GM21528 (cell line): ENCODE measurements at regions not wholly inside any gene's neighbourhood (a gene's known extent, or its start where the extent isn't known, plus 50 kb on each side); places are given as distances from the start of the nearest gene placed in this dataset.

Experiments used
- ATAC-seq: cut with Tn5 transposase; IDR thresholded peaks from one replicate; pipeline ENCODE4 v1.9.1; 2021; ENCODE audit warnings: mild to moderate bottlenecking, moderate library complexity; ENCODE audit not compliant: unreplicated experiment, low FRiP score

DNA sequence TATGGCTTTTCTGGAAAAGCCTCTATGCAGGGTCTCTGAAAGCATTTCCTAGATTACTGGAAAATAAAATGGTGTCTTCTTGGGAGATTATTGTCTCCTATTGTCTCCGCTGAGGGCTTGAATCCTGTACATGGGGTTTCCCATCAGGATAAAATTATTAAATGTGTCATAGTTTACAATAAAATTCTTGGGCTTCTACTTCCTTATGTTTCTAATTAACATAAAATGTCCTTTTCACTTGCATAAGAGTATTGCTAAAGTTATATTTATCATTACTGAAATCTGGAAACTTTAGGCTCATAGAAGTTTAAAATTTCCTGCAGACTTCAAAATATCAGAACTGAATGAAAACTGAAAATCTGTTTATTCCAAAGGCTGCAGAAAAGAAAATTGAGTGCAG is 595.5 kb upstream of the AGTR1 start:
- no peak for ATAC-seq

DNA sequence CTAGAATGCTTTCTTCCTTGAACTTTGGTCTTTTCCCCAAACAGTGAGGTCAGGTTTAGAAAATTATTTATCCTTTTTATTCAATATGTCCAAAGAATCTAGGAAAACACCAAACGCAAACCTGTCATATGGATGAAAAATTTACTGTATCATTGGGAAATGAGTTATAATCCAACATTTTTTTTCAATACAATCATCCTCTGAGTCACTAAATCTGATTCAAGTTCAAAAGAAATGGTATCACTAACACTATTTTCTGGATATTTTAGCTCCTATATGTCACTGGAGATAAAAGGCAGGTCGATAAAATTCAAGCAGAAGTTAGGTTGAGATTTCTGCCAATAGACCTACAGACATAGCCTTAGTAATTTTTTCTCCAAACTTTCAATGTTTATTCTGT is 591.6 kb upstream of the AGTR1 start:
- ATAC-seq, result no peak

DNA sequence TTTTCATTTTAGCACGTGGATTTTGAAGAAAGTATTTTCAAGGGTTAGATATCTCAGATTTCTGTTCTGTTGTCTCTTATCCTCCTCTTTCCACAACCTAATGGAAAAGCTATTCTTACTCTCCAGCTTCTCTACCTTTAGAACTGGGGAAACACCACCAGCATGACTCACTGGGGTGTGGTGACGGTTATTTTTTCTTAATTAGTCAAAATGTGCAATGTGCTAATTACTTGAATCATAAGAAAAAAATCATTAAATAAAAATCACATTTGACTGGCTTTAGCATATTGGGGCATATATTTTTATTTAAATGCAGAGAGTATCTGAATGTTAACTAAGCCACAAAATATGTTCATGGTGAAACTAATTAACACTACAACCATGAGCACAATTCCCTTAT is 570.7 kb upstream of the AGTR1 start:
- no peak for ATAC-seq

DNA sequence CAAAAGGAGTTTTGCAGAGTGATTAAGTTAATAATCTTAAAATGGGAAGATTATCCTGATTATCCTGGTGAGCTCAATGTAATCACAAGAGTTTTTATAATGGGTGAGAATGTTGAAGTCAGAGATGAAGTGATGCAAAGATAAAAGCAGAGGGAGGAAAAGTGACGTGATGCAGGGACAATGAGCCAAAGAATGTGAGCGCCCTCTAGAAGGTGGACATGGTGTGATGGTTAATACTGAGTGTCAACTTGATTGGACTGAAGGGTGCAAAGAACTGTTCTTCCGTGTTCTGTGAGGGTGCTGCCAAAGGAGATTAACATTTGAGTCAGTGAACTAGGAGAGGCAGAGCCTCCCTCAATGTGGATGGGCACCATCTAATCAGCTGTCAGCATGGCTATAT is 569.6 kb upstream of the AGTR1 start:
- no peak for ATAC-seq

DNA sequence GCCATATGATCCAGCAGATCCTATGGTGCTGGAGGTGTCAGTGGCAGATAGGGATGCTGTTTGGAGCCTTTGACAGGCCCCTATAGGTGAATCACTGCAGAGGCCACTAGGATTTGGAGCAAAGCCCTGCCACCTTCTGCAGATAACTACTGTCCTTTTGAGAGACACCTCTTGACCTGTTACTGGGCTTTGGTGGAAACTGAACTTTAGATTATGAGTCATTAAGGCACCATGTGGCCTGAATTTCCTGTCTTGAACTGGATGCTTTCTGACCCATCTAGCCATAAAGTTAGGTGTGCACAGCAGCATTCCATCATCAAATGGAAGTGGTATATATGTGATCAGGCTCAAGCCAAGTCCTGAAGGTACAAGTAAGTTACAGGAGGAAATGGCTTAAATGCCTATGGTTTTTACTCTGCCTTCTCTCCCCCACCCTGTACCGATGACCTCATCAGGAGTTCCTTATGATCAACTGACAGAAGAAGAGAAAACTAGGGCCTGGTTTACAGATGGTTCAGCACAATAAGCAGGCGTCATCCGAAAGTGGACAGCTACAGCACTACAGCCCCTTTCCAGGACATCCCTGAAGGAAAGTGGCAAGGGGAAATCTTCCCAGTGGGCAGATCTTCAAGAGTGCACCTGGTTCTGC is 565.6 kb upstream of the AGTR1 start:
- ATAC-seq, result no peak

DNA sequence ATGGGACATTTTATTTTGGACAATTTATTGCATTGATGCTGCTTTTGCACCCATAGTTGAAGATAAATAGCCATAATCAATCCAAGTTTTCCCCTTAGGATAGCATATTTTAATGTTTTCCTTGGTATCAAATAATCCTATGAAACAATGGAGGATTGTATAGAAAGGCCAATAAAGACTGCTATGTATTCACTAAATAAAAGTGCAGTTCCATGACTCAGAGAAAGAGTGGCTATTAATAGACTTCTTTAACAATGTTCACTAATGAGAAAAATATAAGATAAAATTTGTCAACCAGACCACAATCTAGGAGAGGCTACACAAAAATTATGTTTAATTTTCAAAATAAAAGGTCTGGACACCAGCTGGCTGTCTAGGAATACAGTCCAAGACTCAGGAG is 560.9 kb upstream of the AGTR1 start:
- ATAC-seq, result no peak

DNA sequence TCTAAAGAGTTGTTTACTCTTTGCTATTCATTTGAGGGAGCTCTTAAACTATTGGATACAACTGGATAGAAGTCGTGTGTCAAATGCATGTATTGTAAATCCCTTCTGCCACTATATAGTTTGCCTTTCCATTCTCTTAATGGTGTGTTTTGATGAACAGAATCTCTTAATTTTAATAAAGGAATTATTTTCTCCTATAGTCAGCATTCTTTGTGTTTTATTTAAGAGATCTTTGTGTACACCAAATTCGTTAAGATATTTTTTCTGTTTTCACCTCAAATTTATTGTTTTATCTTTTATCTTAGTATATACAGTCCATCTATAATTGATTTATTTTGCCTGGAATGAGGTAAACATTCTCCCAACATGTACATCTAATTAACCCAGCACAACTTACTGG is 551.5 kb upstream of the AGTR1 start:
- no peak for ATAC-seq

DNA sequence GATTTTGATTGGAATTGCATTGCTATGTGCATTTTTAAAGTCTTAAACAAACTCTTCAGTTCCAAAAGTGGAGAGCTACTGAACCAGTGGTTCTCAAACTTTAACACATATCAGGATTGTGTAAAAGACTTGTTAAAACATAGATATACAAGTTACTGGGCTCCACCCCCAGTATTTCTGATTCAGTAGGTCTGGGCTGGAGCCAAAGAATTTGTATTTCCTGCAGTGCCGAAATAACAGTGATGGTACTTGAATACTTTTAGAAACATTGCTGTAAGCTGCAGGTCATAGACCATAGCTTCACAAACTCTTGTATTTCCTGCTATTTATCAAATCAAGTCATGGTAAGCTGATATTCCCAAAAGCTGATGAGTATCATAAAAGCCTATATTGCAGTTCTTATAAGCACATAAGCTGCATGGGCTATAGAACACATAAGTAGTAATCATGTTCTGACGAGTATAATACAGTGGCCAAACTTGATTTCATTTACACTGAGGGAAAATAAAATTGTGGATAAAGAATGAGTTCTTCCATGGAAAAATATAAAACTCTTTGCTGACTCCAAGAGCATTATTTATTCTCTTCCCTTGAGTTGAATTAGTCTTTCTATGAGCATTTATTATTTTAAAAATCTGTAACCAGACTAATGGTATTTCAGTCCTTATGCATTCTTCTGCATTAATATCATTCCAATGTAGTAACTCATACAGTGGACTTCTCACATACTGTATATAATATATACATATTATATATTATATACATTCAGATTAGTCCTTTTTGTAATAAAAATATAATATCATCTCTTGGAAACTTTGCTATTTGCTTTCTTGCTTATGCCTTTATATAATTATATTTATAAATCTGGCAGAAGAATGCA is 550.5 kb upstream of the AGTR1 start:
- ATAC-seq, result no peak

DNA sequence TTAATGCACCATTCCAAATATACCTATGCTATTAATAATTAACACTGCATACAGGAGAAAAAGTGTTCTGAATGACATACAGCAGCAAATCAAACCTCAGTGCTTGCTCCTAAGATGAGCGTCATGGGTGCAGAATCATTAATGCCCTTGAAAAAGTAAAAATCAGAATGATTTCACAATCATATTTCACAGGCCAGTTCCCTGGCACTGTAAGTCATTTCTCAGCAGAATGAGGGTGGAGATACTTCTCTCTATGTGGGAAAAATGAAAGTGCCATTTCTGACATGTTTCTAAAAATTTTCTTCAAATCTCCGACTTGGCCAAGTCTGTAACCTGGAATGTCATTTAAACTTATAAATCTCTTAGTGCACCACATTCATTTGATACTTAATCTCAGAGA is 549.8 kb upstream of the AGTR1 start:
- ATAC-seq, result no peak

DNA sequence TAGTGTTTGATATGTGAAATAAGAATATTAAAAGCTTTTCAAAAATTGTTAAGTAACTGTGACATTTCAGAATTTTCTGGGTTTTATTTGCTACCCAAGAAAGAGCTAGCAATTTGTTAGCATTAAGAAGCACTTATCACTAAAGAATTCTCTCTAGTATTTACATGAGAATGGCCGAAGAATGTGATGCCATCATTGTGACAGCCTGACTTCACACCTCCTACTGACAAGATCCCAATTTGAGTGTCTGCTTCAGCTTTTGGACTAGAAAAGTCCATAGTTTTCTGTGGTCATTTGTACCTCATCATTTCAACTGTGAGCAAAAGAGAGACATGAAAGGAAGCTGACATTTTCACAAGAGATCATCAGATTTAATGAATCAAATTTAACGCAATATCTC is 548.1 kb upstream of the AGTR1 start:
- no peak for ATAC-seq

DNA sequence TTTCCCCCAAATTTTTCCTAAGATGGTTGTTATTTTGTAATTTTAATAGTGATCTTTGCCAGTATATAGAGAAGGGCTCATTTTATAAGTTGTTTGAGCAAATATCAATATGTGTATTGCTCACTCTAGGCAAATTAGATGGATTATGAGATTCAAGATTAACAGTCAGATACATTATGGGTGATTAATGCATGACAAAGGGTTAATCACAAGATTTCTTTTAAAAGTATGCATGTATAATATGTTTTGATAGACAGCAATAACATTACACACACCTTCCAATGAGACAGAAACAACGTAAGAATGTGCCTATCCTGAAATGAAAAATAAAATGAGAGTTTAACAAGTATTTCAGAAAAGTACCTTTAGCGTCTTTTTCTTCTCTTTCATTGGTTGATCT is 547.6 kb upstream of the AGTR1 start:
- no peak for ATAC-seq

DNA sequence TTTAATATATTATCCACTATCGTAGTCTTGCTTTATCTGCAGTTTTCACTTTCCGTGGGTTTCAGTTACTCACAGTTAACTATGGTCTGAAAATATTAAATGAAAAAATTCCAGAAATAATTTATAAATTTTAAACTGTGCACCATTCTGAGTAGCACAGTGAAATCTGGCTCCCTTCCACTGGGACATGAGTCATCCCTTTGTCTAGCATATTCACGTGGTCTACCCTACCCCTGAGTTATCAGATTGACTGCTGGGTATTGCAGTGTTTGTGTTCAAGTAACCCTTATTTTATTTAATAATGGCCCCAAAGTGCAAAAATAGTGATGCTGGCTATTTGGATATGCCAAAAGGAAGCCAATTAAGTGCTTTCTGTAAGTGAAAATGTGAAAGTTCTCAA is 539.5 kb upstream of the AGTR1 start:
- ATAC-seq, result no peak

DNA sequence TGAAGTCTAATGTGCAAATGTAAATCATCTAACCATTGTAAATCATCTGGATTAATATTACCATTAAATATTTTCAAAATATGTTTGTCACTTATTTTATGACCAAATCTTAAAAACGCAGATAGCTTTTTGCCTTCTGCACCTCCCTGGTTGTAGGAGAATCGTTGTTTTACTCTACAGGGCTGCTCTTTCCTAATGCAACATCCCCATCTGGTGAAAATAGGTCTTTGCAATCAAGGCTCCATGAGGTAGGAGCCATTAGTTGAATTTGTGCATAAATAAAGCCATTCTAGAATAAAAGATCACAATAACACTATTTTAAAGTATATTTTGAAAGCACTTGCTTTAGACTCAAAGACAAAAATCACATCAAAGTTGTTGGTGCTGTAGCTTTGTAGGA is 535.6 kb upstream of the AGTR1 start:
- ATAC-seq, result no peak

DNA sequence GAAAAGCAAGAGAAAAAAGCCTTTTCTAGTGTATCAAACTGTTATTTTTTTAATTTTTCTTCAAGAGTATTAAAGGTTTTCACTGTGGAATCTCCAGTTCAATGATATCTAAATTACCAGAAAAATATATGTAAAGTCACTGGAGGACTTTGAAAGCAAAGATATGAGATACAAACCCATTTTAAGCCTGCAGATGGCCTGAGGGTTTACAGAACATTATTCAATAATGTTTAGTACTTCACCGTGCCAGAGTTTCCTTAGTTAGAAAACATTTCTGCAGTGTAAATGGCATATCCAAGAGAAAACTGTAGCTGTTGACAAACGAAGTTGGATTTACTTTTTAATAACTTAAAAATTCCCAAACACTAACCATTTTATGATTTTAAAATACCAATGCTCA is 529.4 kb upstream of the AGTR1 start:
- no peak for ATAC-seq

DNA sequence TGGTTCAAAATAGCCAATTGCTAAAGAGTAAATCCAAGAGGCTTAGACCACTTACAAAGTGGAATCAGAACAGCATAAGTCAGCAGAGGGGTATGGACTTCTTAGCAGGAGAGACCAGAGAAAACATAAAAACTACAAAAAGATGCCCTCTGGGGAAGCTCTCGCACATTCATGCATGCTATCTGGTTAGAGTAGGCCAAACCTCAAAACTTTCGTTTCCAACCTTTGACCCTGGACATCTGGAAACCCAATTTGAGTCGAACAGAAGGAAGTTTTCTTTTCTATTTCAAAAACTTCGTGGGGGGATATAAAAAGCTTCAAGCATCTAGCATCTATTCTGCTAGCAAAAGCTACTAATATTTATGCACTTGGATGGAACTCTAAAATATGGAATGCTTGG is 523.9 kb upstream of the AGTR1 start:
- ATAC-seq, result no peak

DNA sequence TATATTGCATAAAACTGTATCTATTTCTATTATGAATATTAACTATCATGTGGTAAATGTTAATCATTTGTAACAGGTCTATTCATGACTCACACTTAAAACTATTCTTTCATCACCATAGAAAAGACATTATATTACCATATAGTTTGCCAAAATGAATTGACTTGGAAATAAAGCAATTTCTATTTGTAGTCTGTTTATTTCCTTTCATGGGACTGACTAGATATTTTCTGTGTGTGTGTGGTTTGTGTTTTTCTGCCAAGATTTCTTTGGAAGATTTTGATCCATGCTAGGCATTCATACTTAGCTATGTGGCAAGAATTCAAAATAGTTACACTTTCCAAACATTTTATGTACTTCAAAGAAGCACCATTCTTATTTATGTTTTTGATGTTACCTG is 522.5 kb upstream of the AGTR1 start:
- no peak for ATAC-seq

DNA sequence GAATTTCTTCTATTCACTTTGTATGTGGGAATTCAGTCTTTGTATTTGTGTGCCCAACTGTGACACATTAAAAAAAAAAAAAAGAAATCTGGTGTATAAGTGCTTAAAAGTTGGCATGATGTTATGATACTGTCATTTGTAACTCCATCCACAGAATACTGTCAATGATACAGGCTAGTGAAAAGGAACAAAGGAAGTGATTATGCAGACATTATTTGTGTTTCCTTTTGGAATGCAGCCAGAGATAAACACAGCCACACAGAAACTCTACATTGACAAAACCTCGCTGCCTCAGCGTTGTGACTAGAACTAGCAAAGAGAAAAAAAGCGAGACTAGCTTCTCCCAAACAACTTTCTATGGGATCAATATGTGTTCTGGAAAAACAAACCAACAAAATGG is 519.2 kb upstream of the AGTR1 start:
- ATAC-seq, result no peak

DNA sequence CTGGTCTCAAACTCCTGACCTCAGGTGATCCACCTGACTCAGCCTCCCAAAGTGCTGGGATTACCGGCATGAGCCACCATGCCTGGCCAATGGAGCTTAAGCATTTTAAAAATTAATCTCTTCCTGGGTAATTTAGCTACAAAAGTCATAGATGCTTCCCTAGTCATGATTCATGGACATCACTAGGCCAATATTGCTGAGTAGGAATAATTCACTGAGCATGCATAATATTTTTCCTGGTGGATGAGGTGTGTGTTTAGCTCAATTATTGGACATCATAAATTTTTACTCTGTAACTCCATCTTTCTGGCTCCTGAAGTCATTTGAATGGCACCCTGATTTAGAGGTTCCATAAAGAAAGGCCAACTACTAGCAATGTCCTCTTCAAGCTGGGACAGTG is 512.9 kb upstream of the AGTR1 start:
- no peak for ATAC-seq

DNA sequence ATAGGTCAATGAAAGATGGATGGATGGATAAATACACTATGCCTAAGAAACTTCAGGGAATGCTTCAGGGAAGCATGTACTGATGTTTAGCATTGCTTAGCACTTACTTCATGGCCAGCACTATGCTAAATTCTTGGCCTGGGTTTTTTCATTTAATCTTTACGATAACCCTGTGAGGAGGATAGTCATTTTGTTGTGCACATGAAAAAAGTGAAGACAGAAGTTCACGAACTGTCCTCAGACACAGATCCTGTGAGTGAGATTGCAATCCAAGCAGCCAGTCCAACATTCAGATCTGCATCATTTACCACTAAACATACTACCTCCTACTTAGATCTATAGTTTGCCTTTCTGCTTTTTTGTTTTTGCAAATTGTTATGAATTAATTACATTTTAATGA is 510.8 kb upstream of the AGTR1 start:
- ATAC-seq, result no peak

DNA sequence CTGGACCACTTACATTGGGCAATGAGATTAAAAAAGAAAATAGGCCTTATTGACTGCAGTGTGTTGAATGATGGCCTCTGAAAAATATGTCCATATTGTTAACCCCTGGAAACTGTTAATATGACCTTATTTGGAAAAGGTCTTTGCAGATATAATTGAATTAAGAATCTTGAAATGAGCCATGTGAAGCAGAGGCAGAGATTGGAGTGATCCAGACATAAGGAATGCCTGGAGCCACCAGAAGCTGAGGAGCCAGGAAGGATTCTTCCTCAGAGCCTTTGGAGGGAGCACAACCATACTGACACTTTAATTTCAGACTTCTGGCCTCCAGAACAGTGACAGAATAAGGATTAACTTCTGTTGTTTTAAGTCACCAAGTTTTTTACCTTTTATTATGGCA is 510.4 kb upstream of the AGTR1 start:
- no peak for ATAC-seq

DNA sequence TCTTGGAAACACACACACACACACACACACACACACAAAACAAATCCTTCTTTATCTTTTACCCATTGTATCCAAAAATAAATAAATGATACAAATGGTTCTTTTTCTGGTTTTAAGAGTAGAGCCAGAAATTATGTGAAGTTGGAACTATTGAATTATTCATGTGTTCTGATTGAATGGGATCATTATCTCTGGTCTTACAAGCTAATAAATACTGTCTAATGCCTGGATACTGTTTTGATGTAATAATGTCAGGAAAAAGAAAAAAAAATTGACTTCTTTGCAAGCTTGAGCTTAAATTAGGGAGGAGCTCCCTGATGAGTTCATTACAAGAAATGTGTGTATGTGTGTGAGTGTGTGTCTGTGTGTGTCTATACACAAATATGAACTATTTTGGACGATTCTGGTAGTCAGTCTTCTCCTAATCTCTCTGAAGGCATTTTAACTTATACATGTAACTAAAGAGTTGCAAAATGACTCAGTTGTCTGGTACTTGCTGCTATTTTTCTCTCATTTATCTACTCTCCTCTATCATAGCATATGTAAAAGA is 507.2 kb upstream of the AGTR1 start:
- ATAC-seq, result no peak

DNA sequence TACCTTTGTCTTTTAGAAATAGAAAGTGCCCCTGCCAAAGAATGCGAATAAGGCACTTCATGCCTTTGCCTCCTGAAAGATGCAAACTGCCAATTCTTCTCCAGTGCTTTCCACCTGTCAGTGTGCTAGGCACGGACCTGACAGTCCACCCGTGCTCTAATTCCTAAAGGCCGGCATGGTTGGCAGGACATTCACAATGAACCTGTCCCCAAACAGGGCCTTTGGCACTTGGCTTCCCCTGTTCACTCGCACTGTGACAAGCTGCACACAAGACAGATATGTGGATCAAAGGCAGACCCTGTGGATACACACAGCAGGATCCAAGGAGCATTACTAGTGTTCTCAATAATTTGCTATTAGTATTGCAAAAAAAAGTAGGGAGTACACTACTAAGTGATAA is 505.7 kb upstream of the AGTR1 start:
- no peak for ATAC-seq
